GM12878 (cell line): ENCODE measurements at regions not wholly inside any gene's neighbourhood (a gene's known extent, or its start where the extent isn't known, plus 50 kb on each side); places are given as distances from the start of the nearest gene placed in this dataset.

Experiments used
- ATAC-seq: fragments of 200-7000 bp; cut with Tn5 transposase; 3 replicates; pipeline ENCODE4 v1.9.1; 2020; ENCODE audit warnings: mild to moderate bottlenecking, moderate library complexity
- BruUV-seq: library from RNA; stranded (reverse); fragments of 400-500 nt; replicated peaks from 2 replicates; lab custom pipeline; 2021; lab: Mats Ljungman, UMichigan
- CTCF ChIA-PET: fragments of 300-600 bp; sonication (Branson Sonifier 250); formaldehyde crosslinking; extraction: SDS; loops from one replicate; lab custom pipeline; 2021; ENCODE audit warnings: inconsistent platforms; lab: Yijun Ruan, JAX
- POLR2A ChIA-PET: fragments of 350-600 bp; formaldehyde crosslinking; extraction: SDS; loops from one replicate; lab custom pipeline; 2021; ENCODE audit warnings: inconsistent platforms; lab: Charles Lee
- RAD21 ChIA-PET: fragments of 300-600 bp; sonication (Branson Sonifier 250); formaldehyde crosslinking; loops from one replicate; lab custom pipeline; 2023; ENCODE audit warnings: antibody characterized with exemption; ENCODE audit not compliant: unreplicated experiment; lab: Charles Lee
- SMC1A ChIA-PET: fragments of 300-600 bp; sonication (Branson Sonifier 250); formaldehyde crosslinking; loops from one replicate; lab custom pipeline; 2023; ENCODE audit not compliant: unreplicated experiment, uncharacterized antibody; lab: Charles Lee
- DNase-seq: peaks from one replicate; pipeline ENCODE4 v3.0.0-alpha.2; 2011; ENCODE audit warnings: low read depth, low spot score
- FAIRE-seq: peaks from 3 replicates; lab custom pipeline; 2011; peaks lifted over from hg19 to GRCh38; lab: Jason Lieb, UNC
- H2AFZ ChIP-seq: 2 replicates; pipeline ENCODE4 v1.6.0; 2011; ENCODE audit warnings: low read depth, low read length, control low read depth; ENCODE audit not compliant: control insufficient read depth
- H3K27ac ChIP-seq: 2 replicates; pipeline ENCODE4 v1.5.1; 2011; ENCODE audit warnings: control low read depth; ENCODE audit not compliant: control insufficient read depth, insufficient read depth
- H3K27me3 ChIP-seq, 2 experiments: replicated peaks in 1 of 2; 2 replicates each; pipeline versions ENCODE4 v1.6.0 to v1.6.1; 2011; ENCODE audit warnings: low read length in 1 of 2; ENCODE audit not compliant: control insufficient read depth in 2 of 2, insufficient read depth in 2 of 2
- H3K36me3 ChIP-seq, 2 experiments: 2 replicates each; pipeline ENCODE4 v1.5.1; 2011; ENCODE audit warnings: low read length in 1 of 2; ENCODE audit not compliant: control insufficient read depth in 2 of 2, insufficient read depth in 2 of 2
- H3K4me1 ChIP-seq: 2 replicates; pipeline ENCODE4 v1.6.1; 2011; ENCODE audit warnings: mild to moderate bottlenecking, low read length, moderate library complexity, mixed read lengths; ENCODE audit not compliant: control insufficient read depth, insufficient read depth
- H3K4me2 ChIP-seq: 2 replicates; pipeline ENCODE4 v1.6.0; 2011; ENCODE audit warnings: control low read depth; ENCODE audit not compliant: control insufficient read depth, insufficient read depth
- H3K4me3 ChIP-seq: fragments of 200-600 bp; sonication (generic); 2 replicates; pipeline ENCODE4 v1.5.1; 2016
- H3K79me2 ChIP-seq: 2 replicates; pipeline ENCODE4 v1.6.0; 2011; ENCODE audit warnings: low read length; ENCODE audit not compliant: control insufficient read depth, insufficient read depth
- H3K9ac ChIP-seq: 2 replicates; pipeline ENCODE4 v1.8.0; 2011; ENCODE audit warnings: low read length, control low read depth, mixed read lengths; ENCODE audit not compliant: control insufficient read depth, insufficient read depth
- H3K9me3 ChIP-seq: replicated peaks from 3 replicates; pipeline ENCODE4 v1.5.1; 2011; ENCODE audit warnings: mild to moderate bottlenecking, low read length; ENCODE audit not compliant: control insufficient read depth, insufficient read depth
- H4K20me1 ChIP-seq: 2 replicates; pipeline ENCODE4 v1.6.0; 2011; ENCODE audit not compliant: control insufficient read depth, insufficient read depth
- BACH1 ChIP-seq: fragments of 450-650 bp; IDR thresholded peaks from 2 replicates; pipeline ENCODE4 v1.6.1; 2017; ENCODE audit warnings: mild to moderate bottlenecking, borderline replicate concordance
- BRCA1 ChIP-seq: IDR thresholded peaks from 2 replicates; pipeline ENCODE4 v1.6.1; 2011; ENCODE audit warnings: low read depth, low read length, improper control_type of control experiment
- FOXM1 ChIP-seq: IDR thresholded peaks from 2 replicates; pipeline ENCODE4 v1.6.1; 2012; ENCODE audit warnings: low read depth, mild to moderate bottlenecking, inconsistent platforms, low read length, moderate library complexity
- JUND ChIP-seq: IDR thresholded peaks from 2 replicates; pipeline ENCODE4 v1.6.1; 2012; ENCODE audit warnings: low read depth, mild to moderate bottlenecking, low read length, improper control_type of control experiment, moderate library complexity
- NFXL1 ChIP-seq: fragments of 450-650 bp; IDR thresholded peaks from 2 replicates; pipeline ENCODE4 v1.6.1; 2017; ENCODE audit warnings: antibody characterized with exemption, mild to moderate bottlenecking, borderline replicate concordance
- WGBS: methylation state at CpG from one replicate; pipeline ENCODE4 v1.1.6; 2016; ENCODE audit warnings: low lambda C conversion rate; ENCODE audit not compliant: insufficient replicate concordance, insufficient coverage; ENCODE audit errors: missing lambda C conversion rate; 5-methylcytosine and 5-hydroxymethylcytosine counted together
- in situ Hi-C: fragments of 300-500 bp; cut with MboI; formaldehyde crosslinking; loops from 9 replicates; pipeline ENCODE4 v1.14.3; 2018; ENCODE audit warnings: mixed read lengths
- intact Hi-C: fragments of 100-400 bp; cut with micrococcal nuclease; formaldehyde crosslinking; loops from one replicate; pipeline ENCODE4 v1.14.2; 2022; ENCODE audit not compliant: unreplicated experiment
- TF ChIP-seq, protein P1 (sequence below): fragments of 150-350 bp; IDR thresholded peaks from 2 replicates; pipeline ENCODE4 v1.6.1; 2014; ENCODE audit warnings: mild to moderate bottlenecking, low read depth, low read length

GRCh38 chr16:55426865-55427484 is 52.0 kb upstream of the MMP2 start:
- no peak overlapping the region for H3K4me2 ChIP-seq
- in situ Hi-C loops (no loop called here), intact Hi-C loops (no loop called here)
- FAIRE-seq (no peak), DNase-seq (no peak), ATAC-seq (no peak)
- H3K9me3 ChIP-seq: no peaks in the 10 kb centered on the region
- SMC1A ChIA-PET: interaction anchor here (1.1 to 1.4 kb wide), 2 partner anchors 8 to 38 kb away, joined by 3 to 5 read pairs; no protein-coding TSS in a partner anchor
- no peaks in the 10 kb centered on the region for H4K20me1 ChIP-seq
- CTCF ChIA-PET: interaction anchor here (0.6 kb wide), 1 partner anchor 1539 kb away, joined by 3 read pairs; no protein-coding TSS in a partner anchor
- no peaks in the 10 kb centered on the region for H3K4me1 ChIP-seq
- H2AFZ ChIP-seq: no peak overlapping the region
- POLR2A ChIA-PET: interaction anchor here (1.1 kb wide), 1 partner anchor 10 kb away, joined by 3 read pairs; no protein-coding TSS in a partner anchor
- no peak overlapping the region for H3K27ac ChIP-seq
- H3K27me3 ChIP-seq: no peaks in the 10 kb centered on the region
- BruUV-seq: no TSS peak
- no peak for TF ChIP-seq FOXM1
- TF ChIP-seq, protein P1, sequence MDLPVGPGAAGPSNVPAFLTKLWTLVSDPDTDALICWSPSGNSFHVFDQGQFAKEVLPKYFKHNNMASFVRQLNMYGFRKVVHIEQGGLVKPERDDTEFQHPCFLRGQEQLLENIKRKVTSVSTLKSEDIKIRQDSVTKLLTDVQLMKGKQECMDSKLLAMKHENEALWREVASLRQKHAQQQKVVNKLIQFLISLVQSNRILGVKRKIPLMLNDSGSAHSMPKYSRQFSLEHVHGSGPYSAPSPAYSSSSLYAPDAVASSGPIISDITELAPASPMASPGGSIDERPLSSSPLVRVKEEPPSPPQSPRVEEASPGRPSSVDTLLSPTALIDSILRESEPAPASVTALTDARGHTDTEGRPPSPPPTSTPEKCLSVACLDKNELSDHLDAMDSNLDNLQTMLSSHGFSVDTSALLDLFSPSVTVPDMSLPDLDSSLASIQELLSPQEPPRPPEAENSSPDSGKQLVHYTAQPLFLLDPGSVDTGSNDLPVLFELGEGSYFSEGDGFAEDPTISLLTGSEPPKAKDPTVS: no peak
- no peak for TF ChIP-seq BRCA1
- TF ChIP-seq BACH1: no peak
- TF ChIP-seq JUND: no peak
- TF ChIP-seq NFXL1: no peak
- no peaks in the 10 kb centered on the region for H3K79me2 ChIP-seq
- no peak overlapping the region for H3K4me3 ChIP-seq
- H3K36me3 ChIP-seq: no peaks in the 10 kb centered on the region
- 10% methylated on average over 5 of the region's 5 CpGs for WGBS
- RAD21 ChIA-PET: no interaction called here
- no peak overlapping the region for H3K9ac ChIP-seq
